ENCODE measurements at regions not wholly inside any gene's neighbourhood (a gene's known extent, or its start where the extent isn't known, plus 50 kb on each side); places are given as distances from the start of the nearest gene placed in this dataset.

DNA sequence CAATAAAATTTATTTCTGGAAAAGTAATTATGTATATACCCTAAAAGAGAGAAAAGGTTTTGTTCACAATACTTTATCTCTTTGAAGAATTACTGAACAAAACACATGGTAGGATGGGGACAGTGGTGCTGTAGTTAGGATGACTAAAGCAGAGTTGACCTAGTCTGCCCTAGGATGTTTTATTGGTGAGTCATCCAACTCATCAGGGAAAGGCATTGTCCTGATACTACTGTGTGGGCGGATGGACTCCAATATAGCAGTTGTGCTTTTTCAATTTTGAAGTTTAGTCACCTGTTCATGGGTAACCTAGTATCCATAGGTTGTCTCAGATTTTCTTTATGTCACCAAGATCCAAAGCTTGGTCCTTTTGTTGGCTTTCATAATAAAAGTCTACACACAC is 53.3 kb upstream of the EYS start:
- Histone ChIP-seq H3K9me3 (ENCODE audit: low read depth, low read length, poor library complexity, severe bottlenecking) (no peaks in the 10 kb centered on the region), H3K36me3 (ENCODE audit: insufficient read depth, low read length, poor library complexity, severe bottlenecking) (no peaks in the 10 kb centered on the region), H3K4me1 (ENCODE audit: insufficient read depth, low read length, poor library complexity, severe bottlenecking) (no peaks in the 10 kb centered on the region), H3K27ac (ENCODE audit: low read depth, low read length, poor library complexity, severe bottlenecking) (no peak overlapping the region), H3K4me3 (ENCODE audit: low read depth, low read length, poor library complexity, severe bottlenecking) (no peak overlapping the region), H3K27me3 (replicated peaks; ENCODE audit: insufficient read depth, low read depth, low read length, poor library complexity) (no peaks in the 10 kb centered on the region)
- DNase-seq (ENCODE audit: low spot score): peak; percentile 1
- CTCF ChIA-PET: no interaction called here
- TF ChIP-seq EZH2 (IDR thresholded peaks at IDR 0.05; ENCODE audit: borderline replicate concordance, low read depth, low read length, poor library complexity, severe bottlenecking): no peak
- TF ChIP-seq, protein P1, sequence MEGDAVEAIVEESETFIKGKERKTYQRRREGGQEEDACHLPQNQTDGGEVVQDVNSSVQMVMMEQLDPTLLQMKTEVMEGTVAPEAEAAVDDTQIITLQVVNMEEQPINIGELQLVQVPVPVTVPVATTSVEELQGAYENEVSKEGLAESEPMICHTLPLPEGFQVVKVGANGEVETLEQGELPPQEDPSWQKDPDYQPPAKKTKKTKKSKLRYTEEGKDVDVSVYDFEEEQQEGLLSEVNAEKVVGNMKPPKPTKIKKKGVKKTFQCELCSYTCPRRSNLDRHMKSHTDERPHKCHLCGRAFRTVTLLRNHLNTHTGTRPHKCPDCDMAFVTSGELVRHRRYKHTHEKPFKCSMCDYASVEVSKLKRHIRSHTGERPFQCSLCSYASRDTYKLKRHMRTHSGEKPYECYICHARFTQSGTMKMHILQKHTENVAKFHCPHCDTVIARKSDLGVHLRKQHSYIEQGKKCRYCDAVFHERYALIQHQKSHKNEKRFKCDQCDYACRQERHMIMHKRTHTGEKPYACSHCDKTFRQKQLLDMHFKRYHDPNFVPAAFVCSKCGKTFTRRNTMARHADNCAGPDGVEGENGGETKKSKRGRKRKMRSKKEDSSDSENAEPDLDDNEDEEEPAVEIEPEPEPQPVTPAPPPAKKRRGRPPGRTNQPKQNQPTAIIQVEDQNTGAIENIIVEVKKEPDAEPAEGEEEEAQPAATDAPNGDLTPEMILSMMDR (conservative IDR thresholded peaks at IDR 0.05; ENCODE audit: low read depth, low read length): no peak
- intact Hi-C loops (cut with micrococcal nuclease; ENCODE audit: unreplicated experiment): no loop called here
- POLR2A ChIA-PET (ENCODE audit: low non-redundant PET): no interaction called here
- BruUV-seq (replicated peaks): no TSS peak

All from A673 (cell line).